Stimulated activated CD4-positive, alpha-beta T cell treated with anti-CD3 and anti-CD28 coated beads, Interleukin-4, amount 100 ng/mL, for 4 hours (primary cell): ENCODE measurements at regions not wholly inside any gene's neighbourhood (a gene's known extent, or its start where the extent isn't known, plus 50 kb on each side); places are given as distances from the start of the nearest gene placed in this dataset.

Experiments
- DNase-seq, 2 experiments: peaks; one replicate each; pipeline ENCODE4 v3.0.0-alpha.2; 2020

GRCh38 chr11:104325093-104325492 lies 161.1 kb upstream of the PDGFD start:
- no peak for DNase-seq

- DNase-seq, result no peak
Measured at GRCh38 chr11:104324276-104324675, 160.3 kb upstream of the PDGFD start.

- no peak for DNase-seq
Measured at GRCh38 chr11:104323841-104324240, 159.9 kb upstream of the PDGFD start.

- DNase-seq, result no peak
Measured at GRCh38 chr11:104322696-104323095, 158.7 kb upstream of the PDGFD start.

- DNase-seq, result no peak
Measured at GRCh38 chr11:104320956-104321355, 157.0 kb upstream of the PDGFD start.

- DNase-seq, result no peak
Measured at GRCh38 chr11:104320097-104320496, 156.2 kb upstream of the PDGFD start.

- DNase-seq, result no peak
Measured at GRCh38 chr11:104319396-104319795, 155.4 kb upstream of the PDGFD start.

- no peak for DNase-seq
Measured at GRCh38 chr11:104306862-104307474, 143.0 kb upstream of the PDGFD start.

GRCh38 chr11:104301776-104302175 lies 137.8 kb upstream of the PDGFD start:
- no peak for DNase-seq

- no peak for DNase-seq
Measured at GRCh38 chr11:104291646-104292045, 127.7 kb upstream of the PDGFD start.

- no peak for DNase-seq
Measured at GRCh38 chr11:104286129-104286528, 122.2 kb upstream of the PDGFD start.

GRCh38 chr11:104279587-104279986 lies 115.6 kb upstream of the PDGFD start:
- DNase-seq, result no peak

GRCh38 chr11:104275992-104276391 lies 112.0 kb upstream of the PDGFD start:
- DNase-seq, result no peak

- DNase-seq, result no peak
Measured at GRCh38 chr11:104260456-104260855, 96.5 kb upstream of the PDGFD start.

GRCh38 chr11:104259121-104259610 lies 95.2 kb upstream of the PDGFD start:
- DNase-seq, result no peak

GRCh38 chr11:104256525-104256924 lies 92.6 kb upstream of the PDGFD start:
- no peak for DNase-seq

GRCh38 chr11:104254347-104254746 lies 90.4 kb upstream of the PDGFD start:
- no peak for DNase-seq

GRCh38 chr11:104246590-104246989 lies 82.6 kb upstream of the PDGFD start:
- DNase-seq, result no peak

- DNase-seq, result no peak
Measured at GRCh38 chr11:104238916-104239315, 75.0 kb upstream of the PDGFD start.

GRCh38 chr11:104225047-104225446 lies 61.1 kb upstream of the PDGFD start:
- DNase-seq, result no peak

- no peak for DNase-seq
Measured at GRCh38 chr11:104222464-104222863, 58.5 kb upstream of the PDGFD start.

GRCh38 chr11:104221455-104221854 lies 57.5 kb upstream of the PDGFD start:
- no peak for DNase-seq

GRCh38 chr11:104219096-104219495 lies 55.1 kb upstream of the PDGFD start:
- no peak for DNase-seq

GRCh38 chr11:104214517-104214916 lies 50.6 kb upstream of the PDGFD start:
- no peak for DNase-seq
